SK-N-MC (cell line): ENCODE measurements at regions not wholly inside any gene's neighbourhood (a gene's known extent, or its start where the extent isn't known, plus 50 kb on each side); places are given as distances from the start of the nearest gene placed in this dataset.
A peak's percentile ranks its signal among the peaks of the same experiment; 100 is the strongest.

Source experiments
- DNase-seq: peaks from one replicate; pipeline ENCODE4 v3.0.0-alpha.2; 2011; ENCODE audit warnings: low read depth, low spot score
- H3K27ac ChIP-seq: fragments of 200-600 bp; sonication (generic); 2 replicates; pipeline ENCODE4 v1.5.1; 2016; ENCODE audit warnings: mixed run types
- H3K36me3 ChIP-seq: fragments of 200-600 bp; sonication (generic); 2 replicates; pipeline ENCODE4 v1.6.1; 2017; ENCODE audit warnings: antibody characterized with exemption, low read length, mixed read lengths; ENCODE audit not compliant: insufficient read depth
- H3K4me3 ChIP-seq: fragments of 200-600 bp; sonication (generic); 2 replicates; pipeline ENCODE4 v1.5.1; 2016
- H3K9ac ChIP-seq: fragments of 200-600 bp; sonication (generic); 2 replicates; pipeline ENCODE4 v1.8.0; 2017; ENCODE audit warnings: mixed run types, mixed read lengths; ENCODE audit not compliant: insufficient read length
- H3K9me3 ChIP-seq: fragments of 200-600 bp; sonication (generic); 2 replicates; pipeline ENCODE4 v1.6.1; 2017; ENCODE audit warnings: low read depth, mild to moderate bottlenecking, antibody characterized with exemption, low read length, moderate library complexity, mixed read lengths
- EZH2 ChIP-seq: fragments of 200-600 bp; sonication (generic); IDR thresholded peaks from one replicate; pipeline ENCODE4 v1.6.1; 2017; ENCODE audit warnings: antibody characterized with exemption
- FOXP2 ChIP-seq: optimal IDR thresholded peaks from 2 replicates; pipeline ENCODE3; 2011; ENCODE audit warnings: mild to moderate bottlenecking, moderate library complexity; ENCODE audit not compliant: insufficient read depth; ENCODE audit errors: extremely low read length, control extremely low read depth
- POLR2AphosphoS5 ChIP-seq: IDR thresholded peaks from 2 replicates; pipeline ENCODE4 v1.6.1; 2012; ENCODE audit warnings: mild to moderate bottlenecking, low read depth, low read length, borderline replicate concordance

DNA sequence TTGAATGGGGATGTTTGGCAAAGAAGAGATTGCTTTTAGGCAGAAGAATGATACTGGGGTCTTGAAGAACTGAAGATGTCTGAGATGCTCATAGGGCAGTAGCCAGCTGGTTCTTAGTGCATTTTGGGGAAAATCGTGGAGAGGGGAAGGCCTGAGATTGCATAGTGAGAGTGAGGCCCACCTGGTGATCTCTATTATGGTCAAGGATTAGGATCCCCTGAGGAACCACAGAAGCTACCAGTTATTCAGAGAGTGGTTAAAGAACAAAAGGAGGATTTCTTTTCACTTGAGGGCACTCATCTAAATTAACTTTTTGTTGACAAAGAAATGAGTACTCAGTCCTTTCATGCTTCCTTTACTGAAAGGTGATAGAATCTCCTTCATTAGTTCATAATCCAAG is 271.3 kb upstream of the HAND2 start:
- H3K4me3 ChIP-seq = no peak overlapping the region
- H3K9ac ChIP-seq = no peak overlapping the region
- TF ChIP-seq FOXP2 (no peak), POLR2AphosphoS5 (no peak), EZH2 (no peak)
- H3K36me3 ChIP-seq = no peaks in the 10 kb centered on the region
- 0 out of 2 replicates have a peak overlapping the region, but pooled peaks have one; percentile 68 for H3K27ac ChIP-seq
- no peak for DNase-seq
- H3K9me3 ChIP-seq = no peaks in the 10 kb centered on the region

DNA sequence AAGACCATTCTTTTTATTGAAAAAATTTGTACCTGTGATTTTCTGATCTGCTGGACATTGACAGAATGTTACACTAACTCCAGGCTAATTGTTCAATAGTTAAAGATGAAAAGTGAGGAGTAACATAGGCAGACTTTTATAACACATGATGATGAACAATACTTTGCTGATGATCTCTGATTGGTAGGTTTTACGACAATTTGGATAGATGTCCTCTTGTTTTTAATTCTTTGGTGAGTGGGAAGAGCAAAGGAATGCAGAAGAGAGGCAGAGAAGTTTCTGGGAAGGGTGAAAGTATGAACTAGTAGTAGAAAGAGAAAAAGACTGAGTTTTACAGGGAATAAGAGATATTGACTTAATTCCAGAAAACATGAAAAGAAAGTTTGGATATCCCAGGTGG is 267.3 kb upstream of the HAND2 start:
- Histone ChIP-seq H3K4me3 (no peak overlapping the region), H3K9ac (no peak overlapping the region), H3K36me3 (no peaks in the 10 kb centered on the region), H3K9me3 (no peaks in the 10 kb centered on the region), H3K27ac (no peak overlapping the region)
- TF ChIP-seq POLR2AphosphoS5 (no peak), EZH2 (no peak), FOXP2 (no peak)
- no peak for DNase-seq

DNA sequence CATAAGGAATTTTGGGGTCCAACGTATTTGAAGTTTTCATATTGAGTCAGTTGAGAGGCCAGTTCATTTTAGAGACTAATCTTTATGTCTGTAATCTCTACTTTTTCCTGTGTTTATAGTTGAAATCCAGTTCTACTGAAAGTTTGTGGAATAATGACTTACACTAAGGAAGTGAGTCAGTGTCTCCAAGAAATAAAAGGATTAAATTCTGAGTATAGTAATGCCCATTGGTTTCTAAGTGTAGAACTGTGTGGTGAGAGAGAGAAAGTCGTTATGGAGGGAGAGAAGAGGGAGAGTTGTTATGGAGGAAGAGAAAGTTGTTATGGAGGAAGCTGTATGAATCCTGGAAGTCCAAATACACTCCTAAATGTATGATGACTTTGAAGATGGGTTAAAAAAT is 264.6 kb upstream of the HAND2 start:
- TF ChIP-seq FOXP2 = no peak
- no peak for TF ChIP-seq POLR2AphosphoS5
- no peak for TF ChIP-seq EZH2
- Histone ChIP-seq H3K9ac (no peak overlapping the region), H3K4me3 (no peak overlapping the region), H3K36me3 (no peaks in the 10 kb centered on the region), H3K27ac (no peak overlapping the region), H3K9me3 (no peaks in the 10 kb centered on the region)
- no peak for DNase-seq

DNA sequence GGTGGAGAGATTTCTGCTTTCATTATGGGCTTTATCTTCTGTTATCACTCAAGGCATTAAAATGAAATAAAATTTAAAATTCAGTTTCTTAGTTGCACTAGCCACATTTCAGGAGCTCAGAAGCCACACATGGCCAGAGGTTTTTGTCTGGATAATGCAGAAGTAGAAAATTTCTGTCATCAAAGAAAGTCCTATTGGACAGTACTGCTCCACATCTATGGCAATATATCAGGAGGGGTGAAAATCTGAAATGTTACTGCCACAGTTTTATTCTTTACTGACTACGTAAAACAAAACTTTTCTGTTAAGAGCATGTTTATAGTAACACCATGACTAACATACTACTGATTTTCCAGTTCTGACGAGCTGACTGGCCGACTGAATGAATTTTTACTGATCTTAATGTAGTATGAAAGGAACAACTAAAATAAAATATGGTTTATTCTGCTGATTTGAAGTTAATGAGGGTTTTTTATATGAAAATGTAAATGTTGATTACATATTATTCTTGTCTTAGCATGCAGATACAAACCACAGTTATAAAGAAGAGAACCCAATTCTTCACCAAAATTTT is 264.0 kb upstream of the HAND2 start:
- no peaks in the 10 kb centered on the region for H3K36me3 ChIP-seq
- H3K9me3 ChIP-seq = no peaks in the 10 kb centered on the region
- H3K27ac ChIP-seq = no peak overlapping the region
- no peak for TF ChIP-seq FOXP2
- no peak for TF ChIP-seq EZH2
- no peak for TF ChIP-seq POLR2AphosphoS5
- DNase-seq = no peak
- H3K9ac ChIP-seq = no peak overlapping the region
- H3K4me3 ChIP-seq = no peak overlapping the region

DNA sequence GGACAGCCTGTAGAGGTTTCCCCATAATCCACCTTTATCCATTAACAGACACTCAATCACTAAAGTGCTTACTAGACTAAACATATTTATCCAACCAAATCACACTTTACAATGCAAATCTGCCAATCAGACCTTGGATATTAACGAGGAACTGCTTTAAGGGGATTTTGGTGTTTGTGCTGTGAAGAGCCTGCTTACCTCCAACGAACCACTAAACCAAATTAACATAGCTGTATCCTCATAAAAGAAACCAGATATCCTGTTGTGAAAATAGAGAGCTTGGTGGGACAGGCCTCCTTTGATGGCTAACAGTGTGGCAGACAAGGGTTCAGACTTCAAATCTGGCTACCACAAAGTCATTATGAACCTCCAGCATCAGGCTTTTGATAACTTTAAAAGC is 252.6 kb upstream of the HAND2 start:
- H3K36me3 ChIP-seq = no peaks in the 10 kb centered on the region
- H3K9me3 ChIP-seq = no peaks in the 10 kb centered on the region
- no peak overlapping the region; the same call in 1 of the 2 replicates for H3K4me3 ChIP-seq
- TF ChIP-seq FOXP2 (no peak), POLR2AphosphoS5 (no peak), EZH2 (no peak)
- no peak overlapping the region for H3K9ac ChIP-seq
- H3K27ac ChIP-seq = peak overlapping the region; percentile 55; the same call in 1 of the 2 replicates
- DNase-seq = no peak

DNA sequence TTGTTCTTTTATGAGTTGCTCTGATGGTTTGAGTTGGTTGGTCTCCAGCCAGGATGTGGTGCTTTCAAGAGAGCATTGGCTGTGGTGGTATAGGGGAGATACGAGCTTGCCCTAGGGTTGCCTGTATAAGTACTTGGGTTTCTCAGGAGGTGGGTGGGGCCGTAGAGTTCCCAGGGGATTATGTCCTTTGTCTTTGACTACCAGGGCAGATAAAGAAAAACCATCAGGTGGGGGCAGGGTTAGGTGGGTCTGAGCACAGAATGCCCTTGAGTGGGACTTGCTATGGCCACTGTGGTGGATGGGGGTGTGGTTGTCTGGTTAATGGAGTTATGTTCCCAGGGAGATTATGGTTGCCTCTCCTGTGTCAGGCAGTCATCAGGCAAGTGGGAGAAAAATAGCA is 247.9 kb upstream of the HAND2 start:
- Histone ChIP-seq H3K9me3 (0 out of 2 replicates have a peak, but pooled peaks cover 4% of the 10 kb centered on the region), H3K27ac (no peak overlapping the region), H3K4me3 (no peak overlapping the region), H3K9ac (no peak overlapping the region), H3K36me3 (no peaks in the 10 kb centered on the region)
- TF ChIP-seq FOXP2 = no peak
- no peak for TF ChIP-seq EZH2
- TF ChIP-seq POLR2AphosphoS5 = no peak
- no peak for DNase-seq

DNA sequence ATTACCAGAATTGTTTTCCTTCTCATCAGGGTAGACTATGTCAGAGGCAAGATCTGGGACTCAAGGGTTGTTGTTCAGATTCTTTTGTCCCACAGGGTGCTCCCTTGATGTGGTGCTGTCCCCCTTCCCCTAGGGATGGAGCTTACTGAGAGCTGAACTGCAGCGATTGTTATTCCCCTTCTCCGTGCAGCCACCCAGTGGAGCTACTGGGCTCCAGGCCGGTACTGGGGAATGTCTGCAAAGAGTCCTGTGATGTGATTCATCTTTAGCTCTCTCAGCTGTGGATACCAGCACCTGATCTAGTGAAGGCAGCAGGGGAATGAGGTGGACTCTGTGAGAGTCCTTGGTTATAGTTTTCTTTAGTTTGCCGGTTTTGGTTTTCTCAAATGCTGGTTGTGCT is 247.4 kb upstream of the HAND2 start:
- TF ChIP-seq POLR2AphosphoS5 (no peak), EZH2 (no peak), FOXP2 (no peak)
- no peaks in the 10 kb centered on the region for H3K36me3 ChIP-seq
- 0 out of 2 replicates have a peak, but pooled peaks cover 4% of the 10 kb centered on the region for H3K9me3 ChIP-seq
- no peak overlapping the region for H3K9ac ChIP-seq
- DNase-seq = no peak
- no peak overlapping the region for H3K27ac ChIP-seq
- H3K4me3 ChIP-seq = no peak overlapping the region

DNA sequence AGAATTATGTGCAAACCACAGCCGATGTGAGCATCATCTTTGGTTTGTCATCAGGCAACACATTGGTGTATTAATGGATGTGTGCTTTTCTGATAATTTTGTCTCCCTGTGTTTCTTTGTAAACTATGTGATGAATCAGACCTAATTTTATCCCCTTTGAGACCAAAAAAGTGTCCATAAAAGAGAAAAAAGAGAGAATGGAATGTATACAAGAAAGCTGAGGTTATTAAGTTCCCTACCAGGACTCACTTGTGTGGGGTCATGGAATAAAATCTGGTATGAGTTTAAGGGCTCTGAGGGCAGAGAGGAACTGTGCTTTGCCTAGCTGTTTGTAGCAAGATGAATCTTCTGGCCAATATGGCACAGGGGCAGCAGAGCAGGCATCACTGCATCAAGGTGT is 239.5 kb upstream of the HAND2 start:
- TF ChIP-seq POLR2AphosphoS5 (no peak), EZH2 (no peak), FOXP2 (no peak)
- Histone ChIP-seq H3K9ac (no peak overlapping the region), H3K36me3 (no peaks in the 10 kb centered on the region), H3K4me3 (no peak overlapping the region), H3K9me3 (no peaks in the 10 kb centered on the region), H3K27ac (no peak overlapping the region)
- no peak for DNase-seq

DNA sequence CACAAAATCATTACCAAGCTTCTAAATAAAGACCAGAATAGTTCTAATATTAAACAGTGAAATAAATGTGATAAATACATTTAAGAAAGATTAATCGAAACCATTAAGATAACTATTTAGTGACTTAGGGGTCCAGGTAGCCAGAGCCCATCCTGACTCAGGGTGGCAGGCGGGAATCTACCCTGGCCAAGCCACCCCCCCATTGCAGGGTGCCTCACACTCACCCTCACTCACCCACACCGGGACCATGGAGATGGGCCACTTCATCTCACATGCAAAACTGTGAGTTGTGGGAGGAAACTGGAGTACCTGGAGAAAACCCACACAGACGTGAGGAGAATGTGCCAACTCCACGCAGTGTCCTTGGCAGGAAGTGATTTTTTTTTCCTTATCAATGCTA is 237.6 kb upstream of the HAND2 start:
- Histone ChIP-seq H3K36me3 (no peaks in the 10 kb centered on the region), H3K4me3 (no peak overlapping the region), H3K9ac (no peak overlapping the region), H3K27ac (no peak overlapping the region), H3K9me3 (no peaks in the 10 kb centered on the region)
- TF ChIP-seq FOXP2 = no peak
- no peak for TF ChIP-seq POLR2AphosphoS5
- no peak for TF ChIP-seq EZH2
- DNase-seq = no peak
